Uterus (tissue), 2 donors: ENCODE measurements at regions not wholly inside any gene's neighbourhood (a gene's known extent, or its start where the extent isn't known, plus 50 kb on each side); places are given as distances from the start of the nearest gene placed in this dataset.

Source experiments
- POLR2A ChIP-seq, 2 donors: fragments of 450-650 bp; IDR thresholded peaks; one replicate each; pipeline ENCODE4 v1.6.1; 2016; ENCODE audit warnings: antibody characterized with exemption in 2 of 2, mild to moderate bottlenecking in 1 of 2, moderate library complexity in 1 of 2
- TF ChIP-seq, protein P1 (sequence below), 4 experiments: fragments of 200-600 bp in 2 of 4; fragments of 450-650 bp in 2 of 4; sonication (generic) in 2 of 4; IDR thresholded peaks; one replicate each; pipeline ENCODE4 v1.5.1; 2016 to 2019; ENCODE audit warnings: antibody characterized with exemption in 4 of 4, mild to moderate bottlenecking in 2 of 4, moderate library complexity in 1 of 4

GRCh38 chr2:16264491-16264890, 324.1 kb downstream of the MYCN start:
- TF ChIP-seq, protein P1, sequence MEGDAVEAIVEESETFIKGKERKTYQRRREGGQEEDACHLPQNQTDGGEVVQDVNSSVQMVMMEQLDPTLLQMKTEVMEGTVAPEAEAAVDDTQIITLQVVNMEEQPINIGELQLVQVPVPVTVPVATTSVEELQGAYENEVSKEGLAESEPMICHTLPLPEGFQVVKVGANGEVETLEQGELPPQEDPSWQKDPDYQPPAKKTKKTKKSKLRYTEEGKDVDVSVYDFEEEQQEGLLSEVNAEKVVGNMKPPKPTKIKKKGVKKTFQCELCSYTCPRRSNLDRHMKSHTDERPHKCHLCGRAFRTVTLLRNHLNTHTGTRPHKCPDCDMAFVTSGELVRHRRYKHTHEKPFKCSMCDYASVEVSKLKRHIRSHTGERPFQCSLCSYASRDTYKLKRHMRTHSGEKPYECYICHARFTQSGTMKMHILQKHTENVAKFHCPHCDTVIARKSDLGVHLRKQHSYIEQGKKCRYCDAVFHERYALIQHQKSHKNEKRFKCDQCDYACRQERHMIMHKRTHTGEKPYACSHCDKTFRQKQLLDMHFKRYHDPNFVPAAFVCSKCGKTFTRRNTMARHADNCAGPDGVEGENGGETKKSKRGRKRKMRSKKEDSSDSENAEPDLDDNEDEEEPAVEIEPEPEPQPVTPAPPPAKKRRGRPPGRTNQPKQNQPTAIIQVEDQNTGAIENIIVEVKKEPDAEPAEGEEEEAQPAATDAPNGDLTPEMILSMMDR (IDR thresholded peaks at IDR 0.05): no peak
- no peak for TF ChIP-seq POLR2A (IDR thresholded peaks at IDR 0.05)
